ENCODE measurements at regions not wholly inside any gene's neighbourhood (a gene's known extent, or its start where the extent isn't known, plus 50 kb on each side); places are given as distances from the start of the nearest gene placed in this dataset.

DNA sequence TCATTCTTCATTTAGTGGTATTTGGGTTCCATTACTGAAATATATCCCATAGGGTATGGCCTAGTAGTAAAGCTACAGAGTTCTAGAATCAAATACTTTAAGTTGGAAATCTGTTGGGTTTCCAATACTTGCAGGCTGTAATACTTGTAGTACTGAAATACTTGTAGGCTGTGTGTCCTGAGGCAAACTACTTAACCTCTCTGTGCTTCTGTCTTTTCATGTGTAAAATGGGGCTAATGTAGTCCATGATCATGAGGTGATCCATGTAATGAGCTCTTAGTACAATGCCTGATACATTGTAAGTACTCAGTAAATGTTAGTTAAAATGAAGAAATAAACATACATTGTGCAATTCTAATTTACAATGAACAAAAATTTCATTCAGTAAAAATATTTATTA, 368.9 kb downstream of the CSNK1G3 start:
- FAIRE-seq: no peak
- in situ Hi-C loops (cut with MboI): no loop called here
- CTCF ChIA-PET (ENCODE audit: low intra/inter-chr PET ratio): no interaction called here

More for the DNA sequence above, 368.9 kb downstream of the CSNK1G3 start:
- Histone ChIP-seq H2AFZ (ENCODE audit: low read depth, low read length) (no peak overlapping the region), H3K9ac (ENCODE audit: insufficient read depth in 1 of 2, low read depth in 2 of 2, low read length in 2 of 2) (no peak overlapping the region), H3K27ac (ENCODE audit: extremely low read depth, low read depth, low read length) (no peak overlapping the region), H3K9me1 (ENCODE audit: control insufficient read depth, insufficient read depth, low read length) (no peaks in the 10 kb centered on the region), H4K20me1 (replicated peaks; ENCODE audit: control insufficient read depth, insufficient read depth, low read length) (no peaks in the 10 kb centered on the region), H3K27me3 (ENCODE audit: control insufficient read depth in 2 of 2, insufficient read depth in 2 of 2, low read length in 2 of 2) (no peaks in the 10 kb centered on the region), H3K9me3 (replicated peaks; ENCODE audit: control insufficient read depth, insufficient read depth, low read depth, low read length) (no peaks in the 10 kb centered on the region), H3K36me3 (ENCODE audit: control insufficient read depth, insufficient read depth, low read length) (no peaks in the 10 kb centered on the region), H3K4me3 (no peak overlapping the region), H3K4me2 (ENCODE audit: insufficient read depth, low read length) (no peak overlapping the region), H3K4me1 (replicated peaks in 1 of 2; ENCODE audit: control insufficient read depth in 2 of 2, insufficient read depth in 2 of 2, low read length in 2 of 2) (no peaks in the 10 kb centered on the region), H3K79me2 (ENCODE audit: control insufficient read depth, insufficient read depth, low read length) (no peaks in the 10 kb centered on the region)
- ATAC-seq (no peak), DNase-seq (ENCODE audit: extremely low read depth in 1 of 4, low spot score in 3 of 4) (no peak)
- intact Hi-C loops (cut with micrococcal nuclease): no loop called here
- no TSS peak for BruUV-seq (replicated peaks)
- TF ChIP-seq PCBP1 (IDR thresholded peaks at IDR 0.05; ENCODE audit: low read depth, low read length, poor library complexity, severe bottlenecking) (no peak), PHTF2 (CRISPR knock-in tag; IDR thresholded peaks at IDR 0.05) (no peak), ZNF75A (CRISPR knock-in tag; IDR thresholded peaks at IDR 0.05) (no peak), GABPA (tag; conservative IDR thresholded peaks at IDR 0.05; ENCODE audit: low read depth) (no peak), IRF9 (tag; IDR thresholded peaks at IDR 0.05) (no peak), ZNF589 (CRISPR knock-in tag; IDR thresholded peaks at IDR 0.05; ENCODE audit: low read depth) (no peak), ASH1L (IDR thresholded peaks at IDR 0.05; ENCODE audit: borderline replicate concordance, low read depth, partially characterized antibody) (no peak), MNT (conservative IDR thresholded peaks at IDR 0.05) (no peak), ZNF324 (CRISPR knock-in tag; IDR thresholded peaks at IDR 0.05) (no peak), MTA1 (IDR thresholded peaks at IDR 0.05; ENCODE audit: borderline replicate concordance) (no peak), ZEB2 (IDR thresholded peaks at IDR 0.05) (no peak)
- TF ChIP-seq, protein P1, sequence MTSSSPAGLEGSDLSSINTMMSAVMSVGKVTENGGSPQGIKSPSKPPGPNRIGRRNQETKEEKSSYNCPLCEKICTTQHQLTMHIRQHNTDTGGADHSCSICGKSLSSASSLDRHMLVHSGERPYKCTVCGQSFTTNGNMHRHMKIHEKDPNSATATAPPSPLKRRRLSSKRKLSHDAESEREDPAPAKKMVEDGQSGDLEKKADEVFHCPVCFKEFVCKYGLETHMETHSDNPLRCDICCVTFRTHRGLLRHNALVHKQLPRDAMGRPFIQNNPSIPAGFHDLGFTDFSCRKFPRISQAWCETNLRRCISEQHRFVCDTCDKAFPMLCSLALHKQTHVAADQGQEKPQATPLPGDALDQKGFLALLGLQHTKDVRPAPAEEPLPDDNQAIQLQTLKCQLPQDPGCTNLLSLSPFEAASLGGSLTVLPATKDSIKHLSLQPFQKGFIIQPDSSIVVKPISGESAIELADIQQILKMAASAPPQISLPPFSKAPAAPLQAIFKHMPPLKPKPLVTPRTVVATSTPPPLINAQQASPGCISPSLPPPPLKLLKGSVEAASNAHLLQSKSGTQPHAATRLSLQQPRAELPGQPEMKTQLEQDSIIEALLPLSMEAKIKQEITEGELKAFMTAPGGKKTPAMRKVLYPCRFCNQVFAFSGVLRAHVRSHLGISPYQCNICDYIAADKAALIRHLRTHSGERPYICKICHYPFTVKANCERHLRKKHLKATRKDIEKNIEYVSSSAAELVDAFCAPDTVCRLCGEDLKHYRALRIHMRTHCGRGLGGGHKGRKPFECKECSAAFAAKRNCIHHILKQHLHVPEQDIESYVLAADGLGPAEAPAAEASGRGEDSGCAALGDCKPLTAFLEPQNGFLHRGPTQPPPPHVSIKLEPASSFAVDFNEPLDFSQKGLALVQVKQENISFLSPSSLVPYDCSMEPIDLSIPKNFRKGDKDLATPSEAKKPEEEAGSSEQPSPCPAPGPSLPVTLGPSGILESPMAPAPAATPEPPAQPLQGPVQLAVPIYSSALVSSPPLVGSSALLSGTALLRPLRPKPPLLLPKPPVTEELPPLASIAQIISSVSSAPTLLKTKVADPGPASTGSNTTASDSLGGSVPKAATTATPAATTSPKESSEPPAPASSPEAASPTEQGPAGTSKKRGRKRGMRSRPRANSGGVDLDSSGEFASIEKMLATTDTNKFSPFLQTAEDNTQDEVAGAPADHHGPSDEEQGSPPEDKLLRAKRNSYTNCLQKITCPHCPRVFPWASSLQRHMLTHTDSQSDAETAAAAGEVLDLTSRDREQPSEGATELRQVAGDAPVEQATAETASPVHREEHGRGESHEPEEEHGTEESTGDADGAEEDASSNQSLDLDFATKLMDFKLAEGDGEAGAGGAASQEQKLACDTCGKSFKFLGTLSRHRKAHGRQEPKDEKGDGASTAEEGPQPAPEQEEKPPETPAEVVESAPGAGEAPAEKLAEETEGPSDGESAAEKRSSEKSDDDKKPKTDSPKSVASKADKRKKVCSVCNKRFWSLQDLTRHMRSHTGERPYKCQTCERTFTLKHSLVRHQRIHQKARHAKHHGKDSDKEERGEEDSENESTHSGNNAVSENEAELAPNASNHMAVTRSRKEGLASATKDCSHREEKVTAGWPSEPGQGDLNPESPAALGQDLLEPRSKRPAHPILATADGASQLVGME (CRISPR knock-in tag; IDR thresholded peaks at IDR 0.05): no peak
- POLR2A ChIA-PET: no interaction called here

Measured in K562 (cell line).